Esophagus squamous epithelium (tissue), 5 donors: ENCODE measurements at regions not wholly inside any gene's neighbourhood (a gene's known extent, or its start where the extent isn't known, plus 50 kb on each side); places are given as distances from the start of the nearest gene placed in this dataset.

Source experiments
- DNase-seq: peaks from one replicate; lab custom pipeline; 2025; lab: John Stamatoyannopoulos, UW
- H3K27ac ChIP-seq, 4 donors: fragments of 200-600 bp; sonication (generic); one replicate each; pipeline ENCODE4 v1.5.1; 2016 to 2019; ENCODE audit warnings: mild to moderate bottlenecking in 1 of 4
- H3K27me3 ChIP-seq, 4 donors: fragments of 200-600 bp; sonication (generic); 1 replicate in 3 of 4; 2 replicates in 1 of 4; pipeline versions ENCODE4 v1.5.1 to v1.6.0; 2017 to 2021; ENCODE audit warnings: antibody characterized with exemption in 1 of 4
- H3K36me3 ChIP-seq, 3 donors: fragments of 200-600 bp; sonication (generic); one replicate each; pipeline ENCODE4 v1.5.1; 2016 to 2019
- H3K4me1 ChIP-seq, 3 donors: fragments of 200-600 bp; sonication (generic); one replicate each; pipeline ENCODE4 v1.5.1; 2017 to 2019
- H3K4me3 ChIP-seq, 4 donors: fragments of 200-600 bp; sonication (generic); 1 replicate in 3 of 4; 2 replicates in 1 of 4; pipeline ENCODE4 v1.5.1; 2016 to 2019; ENCODE audit warnings: mild to moderate bottlenecking in 2 of 4, moderate library complexity in 1 of 4
- H3K9me3 ChIP-seq, 3 donors: fragments of 200-600 bp; sonication (generic); one replicate each; pipeline ENCODE4 v1.5.1; 2016 to 2019
- CTCF ChIP-seq, 6 experiments: fragments of 450-650 bp in 4 of 6; fragments of 200-600 bp in 2 of 6; sonication (generic) in 2 of 6; IDR thresholded peaks; one replicate each; pipeline ENCODE4 v1.5.1; 2016 to 2019; ENCODE audit warnings: antibody characterized with exemption in 6 of 6, mild to moderate bottlenecking in 4 of 6, moderate library complexity in 4 of 6
- POLR2A ChIP-seq, 4 donors: fragments of 450-650 bp; IDR thresholded peaks; one replicate each; pipeline ENCODE4 v1.6.1; 2017; ENCODE audit warnings: antibody characterized with exemption in 4 of 4, mild to moderate bottlenecking in 4 of 4, moderate library complexity in 3 of 4
- WGBS, 2 donors: methylation state at CpG; one replicate each; pipeline ENCODE4 v1.1.5; 2018; 5-methylcytosine and 5-hydroxymethylcytosine counted together
- intact Hi-C: fragments of 100-400 bp; cut with DNase I; formaldehyde crosslinking; loops from one replicate; pipeline ENCODE4 v1.15.0; 2022
- donor health status: DM: yes; HTN: yes; CAD: no.

GRCh38 chr2:226649871-226650660 lies 149.6 kb downstream of the IRS1 start:
- Histone ChIP-seq H3K36me3 (no peaks in the 10 kb centered on the region), H3K9me3 (no peaks in the 10 kb centered on the region), H3K27ac (peak overlapping the region; percentile 65 to 86 (median 76)), H3K4me1 (peaks cover 15 to 32% (median 19%) of the 10 kb centered on the region in 3 donors), H3K27me3 (peaks cover 0 to 28% (median 0%) of the 10 kb centered on the region in 4 donors), H3K4me3 (peak overlapping the region in 1 of 4 donors; percentile 3)
- intact Hi-C loops = loop anchor here (10.0 kb wide), 1 partner anchor 145 kb away; the partner anchor contains the start of gene IRS1
- WGBS, 2 donors = 0 to 6% methylated on average over 9 to 12 of the region's 13 CpGs
- TF ChIP-seq CTCF (IDR thresholded peaks at IDR 0.05) (peak in 1 of 6 experiments; percentile 10), POLR2A (IDR thresholded peaks at IDR 0.05) (no peak)
- DNase-seq = peak; percentile 6

GRCh38 chr2:226649201-226649600 lies 150.4 kb downstream of the IRS1 start:
- DNase-seq = no peak
- 93 to 98% methylated on average over 10 of the region's 10 CpGs for WGBS, 2 donors
- TF ChIP-seq POLR2A (IDR thresholded peaks at IDR 0.05) (no peak), CTCF (IDR thresholded peaks at IDR 0.05) (no peak)
- H3K9me3 ChIP-seq = no peaks in the 10 kb centered on the region
- no peaks in the 10 kb centered on the region for H3K36me3 ChIP-seq
- no peak overlapping the region for H3K4me3 ChIP-seq
- H3K27me3 ChIP-seq = peaks cover 0 to 31% (median 0%) of the 10 kb centered on the region in 4 donors
- intact Hi-C loops = no loop called here
- peak overlapping the region; percentile 65 to 86 (median 76) for H3K27ac ChIP-seq
- peaks cover 15 to 37% (median 19%) of the 10 kb centered on the region in 3 donors for H3K4me1 ChIP-seq

- Histone ChIP-seq H3K4me1 (peaks cover 15 to 31% (median 19%) of the 10 kb centered on the region in 3 donors), H3K27me3 (peaks cover 0 to 31% (median 0%) of the 10 kb centered on the region in 4 donors), H3K27ac (no peak overlapping the region), H3K9me3 (no peaks in the 10 kb centered on the region), H3K36me3 (no peaks in the 10 kb centered on the region), H3K4me3 (no peak overlapping the region)
- TF ChIP-seq POLR2A (IDR thresholded peaks at IDR 0.05) (no peak), CTCF (IDR thresholded peaks at IDR 0.05) (no peak)
- intact Hi-C loops = no loop called here
- DNase-seq = no peak
- WGBS, 2 donors = 71 to 80% methylated on average over 3 to 7 of the region's 28 CpGs
These were observed 151.8 kb downstream of the IRS1 start for GRCh38 chr2:226647621-226648518.

- intact Hi-C loops = no loop called here
- Histone ChIP-seq H3K9me3 (peaks cover 0 to 7% (median 0%) of the 10 kb centered on the region in 3 donors), H3K4me1 (peaks cover 1 to 9% (median 2%) of the 10 kb centered on the region in 3 donors), H3K27me3 (peaks cover 0 to 27% (median 0%) of the 10 kb centered on the region in 4 donors), H3K4me3 (no peak overlapping the region), H3K36me3 (no peaks in the 10 kb centered on the region), H3K27ac (peak overlapping the region in 1 of 4 donors; percentile 5)
- no peak for TF ChIP-seq POLR2A (IDR thresholded peaks at IDR 0.05)
- no peak for TF ChIP-seq CTCF (IDR thresholded peaks at IDR 0.05)
- 54 to 67% methylated on average over 6 of the region's 6 CpGs for WGBS, 2 donors
- no peak for DNase-seq
These were observed 155.2 kb downstream of the IRS1 start for GRCh38 chr2:226644399-226644865.
